GM13976 (cell line): ENCODE measurements at regions not wholly inside any gene's neighbourhood (a gene's known extent, or its start where the extent isn't known, plus 50 kb on each side); places are given as distances from the start of the nearest gene placed in this dataset.

Source experiments
- DNase-seq: peaks from one replicate; pipeline ENCODE4 v3.0.0; 2012; ENCODE audit warnings: low spot score
- CTCF ChIP-seq: IDR thresholded peaks from 2 replicates; pipeline ENCODE4 v1.5.1; 2012; ENCODE audit warnings: borderline replicate concordance, mild to moderate bottlenecking; ENCODE audit not compliant: insufficient read depth; ENCODE audit errors: extremely low read depth, missing control alignments, control extremely low read depth
- in situ Hi-C: fragments of 300-500 bp; cut with MboI; formaldehyde crosslinking; loops from one replicate; pipeline ENCODE4 v1.12.0; 2022; ENCODE audit warnings: low sequenced_read_pairs, mixed read lengths, inconsistent platforms; ENCODE audit not compliant: unreplicated experiment

- in situ Hi-C loops: no loop called here
- no peak for TF ChIP-seq CTCF
- DNase-seq: no peak
Observed at GRCh38 chr11:90722552-90723190, 499.8 kb upstream of the CHORDC1 start.

GRCh38 chr11:90717522-90717921 is 494.7 kb upstream of the CHORDC1 start:
- DNase-seq: no peak
- no peak for TF ChIP-seq CTCF
- in situ Hi-C loops: no loop called here

GRCh38 chr11:90705661-90706060 is 482.8 kb upstream of the CHORDC1 start:
- in situ Hi-C loops: no loop called here
- TF ChIP-seq CTCF: no peak
- DNase-seq: no peak

- no peak for DNase-seq
- TF ChIP-seq CTCF: no peak
- in situ Hi-C loops: no loop called here
Observed at GRCh38 chr11:90704510-90704909, 481.7 kb upstream of the CHORDC1 start.

GRCh38 chr11:90701716-90702115 is 478.9 kb upstream of the CHORDC1 start:
- no peak for TF ChIP-seq CTCF
- DNase-seq: no peak
- in situ Hi-C loops: no loop called here

GRCh38 chr11:90700789-90701439 is 478.1 kb upstream of the CHORDC1 start:
- no peak for TF ChIP-seq CTCF
- in situ Hi-C loops: no loop called here
- no peak for DNase-seq
